ENCODE measurements at regions not wholly inside any gene's neighbourhood (a gene's known extent, or its start where the extent isn't known, plus 50 kb on each side); places are given as distances from the start of the nearest gene placed in this dataset.

DNA sequence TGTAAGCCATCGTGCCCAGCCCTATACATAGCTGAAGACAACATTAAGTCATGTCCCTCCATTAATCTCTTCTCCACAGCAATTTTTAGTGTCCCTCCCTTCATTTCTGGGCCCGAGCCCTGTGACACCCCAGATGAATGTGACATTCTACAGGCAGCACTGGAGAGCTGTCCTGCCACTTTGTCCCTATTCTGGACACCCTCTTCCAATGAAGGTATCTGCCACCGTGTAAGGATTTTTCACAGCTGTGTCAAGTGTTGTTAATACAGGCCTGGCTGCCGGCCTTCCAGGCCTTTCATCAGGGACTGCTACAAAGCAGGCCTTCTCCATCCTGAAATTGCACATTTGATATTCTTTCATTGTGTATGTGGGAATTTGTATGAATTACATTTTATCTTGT lies 62.0 kb upstream of the SLC28A3 start:
- H3K9me3 ChIP-seq (ENCODE audit: low read length): no peaks in the 10 kb centered on the region
- H3K4me2 ChIP-seq (ENCODE audit: low read depth, low read length): no peak overlapping the region
- WGBS (ENCODE audit: low lambda C conversion rate): 29% methylated on average over 4 of the region's 4 CpGs
- ATAC-seq: no peak
- H3K9ac ChIP-seq (ENCODE audit: insufficient read depth, low read depth, low read length): no peak overlapping the region
- CTCF ChIA-PET (ENCODE audit: low intra/inter-chr PET ratio, low total read pairs): no interaction called here
- DNase-seq (ENCODE audit: low spot score): no peak
- H4K20me1 ChIP-seq (ENCODE audit: insufficient read depth, low read length): no peaks in the 10 kb centered on the region
- no peaks in the 10 kb centered on the region for H3K4me1 ChIP-seq (ENCODE audit: insufficient read depth, low read length)
- no peaks in the 10 kb centered on the region for H3K27me3 ChIP-seq (ENCODE audit: control insufficient read depth in 1 of 2, insufficient read depth in 2 of 2, low read length in 2 of 2)
- no peaks in the 10 kb centered on the region for H3K79me2 ChIP-seq (ENCODE audit: insufficient read depth, low read length)
- H2AFZ ChIP-seq (ENCODE audit: low read length): no peak overlapping the region
- no TSS peak for BruUV-seq (replicated peaks)
- no peak for FAIRE-seq
- H3K27ac ChIP-seq (ENCODE audit: extremely low read length, insufficient read depth, low read length): no peak overlapping the region
- intact Hi-C loops (cut with micrococcal nuclease; ENCODE audit: unreplicated experiment): no loop called here
- in situ Hi-C loops (cut with HindIII; ENCODE audit: extremely low pct_ligation_motif_present, low pct_unique_long_range_greater_than_20kb): no loop called here
- POLR2A ChIA-PET: no interaction called here
- H3K36me3 ChIP-seq (replicated peaks in 1 of 2; ENCODE audit: control insufficient read depth in 1 of 2, insufficient read depth in 2 of 2, low read length in 2 of 2): no peaks in the 10 kb centered on the region
- no peak overlapping the region for H3K4me3 ChIP-seq (replicated peaks in 1 of 3; ENCODE audit: insufficient read depth in 1 of 3, low read depth in 2 of 3, low read length in 3 of 3)
- TF ChIP-seq NFKB2 (CRISPR knock-in tag; IDR thresholded peaks at IDR 0.05; ENCODE audit: borderline replicate concordance): no peak
- TF ChIP-seq, protein P1, sequence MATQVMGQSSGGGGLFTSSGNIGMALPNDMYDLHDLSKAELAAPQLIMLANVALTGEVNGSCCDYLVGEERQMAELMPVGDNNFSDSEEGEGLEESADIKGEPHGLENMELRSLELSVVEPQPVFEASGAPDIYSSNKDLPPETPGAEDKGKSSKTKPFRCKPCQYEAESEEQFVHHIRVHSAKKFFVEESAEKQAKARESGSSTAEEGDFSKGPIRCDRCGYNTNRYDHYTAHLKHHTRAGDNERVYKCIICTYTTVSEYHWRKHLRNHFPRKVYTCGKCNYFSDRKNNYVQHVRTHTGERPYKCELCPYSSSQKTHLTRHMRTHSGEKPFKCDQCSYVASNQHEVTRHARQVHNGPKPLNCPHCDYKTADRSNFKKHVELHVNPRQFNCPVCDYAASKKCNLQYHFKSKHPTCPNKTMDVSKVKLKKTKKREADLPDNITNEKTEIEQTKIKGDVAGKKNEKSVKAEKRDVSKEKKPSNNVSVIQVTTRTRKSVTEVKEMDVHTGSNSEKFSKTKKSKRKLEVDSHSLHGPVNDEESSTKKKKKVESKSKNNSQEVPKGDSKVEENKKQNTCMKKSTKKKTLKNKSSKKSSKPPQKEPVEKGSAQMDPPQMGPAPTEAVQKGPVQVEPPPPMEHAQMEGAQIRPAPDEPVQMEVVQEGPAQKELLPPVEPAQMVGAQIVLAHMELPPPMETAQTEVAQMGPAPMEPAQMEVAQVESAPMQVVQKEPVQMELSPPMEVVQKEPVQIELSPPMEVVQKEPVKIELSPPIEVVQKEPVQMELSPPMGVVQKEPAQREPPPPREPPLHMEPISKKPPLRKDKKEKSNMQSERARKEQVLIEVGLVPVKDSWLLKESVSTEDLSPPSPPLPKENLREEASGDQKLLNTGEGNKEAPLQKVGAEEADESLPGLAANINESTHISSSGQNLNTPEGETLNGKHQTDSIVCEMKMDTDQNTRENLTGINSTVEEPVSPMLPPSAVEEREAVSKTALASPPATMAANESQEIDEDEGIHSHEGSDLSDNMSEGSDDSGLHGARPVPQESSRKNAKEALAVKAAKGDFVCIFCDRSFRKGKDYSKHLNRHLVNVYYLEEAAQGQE (IDR thresholded peaks at IDR 0.05; ENCODE audit: borderline replicate concordance in 1 of 2, low read depth in 1 of 2, low read length in 2 of 2): no peak
- no peak for TF ChIP-seq LCORL (IDR thresholded peaks at IDR 0.05)
- TF ChIP-seq LCORL (CRISPR knock-in tag; IDR thresholded peaks at IDR 0.05): no peak
- TF ChIP-seq KDM6A (CRISPR knock-in tag; IDR thresholded peaks at IDR 0.05; ENCODE audit: low read depth): no peak
- TF ChIP-seq ZNF776 (CRISPR knock-in tag; IDR thresholded peaks at IDR 0.05): no peak
- TF ChIP-seq, protein P2, sequence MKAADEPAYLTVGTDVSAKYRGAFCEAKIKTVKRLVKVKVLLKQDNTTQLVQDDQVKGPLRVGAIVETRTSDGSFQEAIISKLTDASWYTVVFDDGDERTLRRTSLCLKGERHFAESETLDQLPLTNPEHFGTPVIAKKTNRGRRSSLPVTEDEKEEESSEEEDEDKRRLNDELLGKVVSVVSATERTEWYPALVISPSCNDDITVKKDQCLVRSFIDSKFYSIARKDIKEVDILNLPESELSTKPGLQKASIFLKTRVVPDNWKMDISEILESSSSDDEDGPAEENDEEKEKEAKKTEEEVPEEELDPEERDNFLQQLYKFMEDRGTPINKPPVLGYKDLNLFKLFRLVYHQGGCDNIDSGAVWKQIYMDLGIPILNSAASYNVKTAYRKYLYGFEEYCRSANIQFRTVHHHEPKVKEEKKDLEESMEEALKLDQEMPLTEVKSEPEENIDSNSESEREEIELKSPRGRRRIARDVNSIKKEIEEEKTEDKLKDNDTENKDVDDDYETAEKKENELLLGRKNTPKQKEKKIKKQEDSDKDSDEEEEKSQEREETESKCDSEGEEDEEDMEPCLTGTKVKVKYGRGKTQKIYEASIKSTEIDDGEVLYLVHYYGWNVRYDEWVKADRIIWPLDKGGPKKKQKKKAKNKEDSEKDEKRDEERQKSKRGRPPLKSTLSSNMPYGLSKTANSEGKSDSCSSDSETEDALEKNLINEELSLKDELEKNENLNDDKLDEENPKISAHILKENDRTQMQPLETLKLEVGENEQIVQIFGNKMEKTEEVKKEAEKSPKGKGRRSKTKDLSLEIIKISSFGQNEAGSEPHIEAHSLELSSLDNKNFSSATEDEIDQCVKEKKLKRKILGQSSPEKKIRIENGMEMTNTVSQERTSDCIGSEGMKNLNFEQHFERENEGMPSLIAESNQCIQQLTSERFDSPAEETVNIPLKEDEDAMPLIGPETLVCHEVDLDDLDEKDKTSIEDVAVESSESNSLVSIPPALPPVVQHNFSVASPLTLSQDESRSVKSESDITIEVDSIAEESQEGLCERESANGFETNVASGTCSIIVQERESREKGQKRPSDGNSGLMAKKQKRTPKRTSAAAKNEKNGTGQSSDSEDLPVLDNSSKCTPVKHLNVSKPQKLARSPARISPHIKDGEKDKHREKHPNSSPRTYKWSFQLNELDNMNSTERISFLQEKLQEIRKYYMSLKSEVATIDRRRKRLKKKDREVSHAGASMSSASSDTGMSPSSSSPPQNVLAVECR (CRISPR knock-in tag; IDR thresholded peaks at IDR 0.05; ENCODE audit: borderline replicate concordance): no peak
- TF ChIP-seq ZNF780A (CRISPR knock-in tag; IDR thresholded peaks at IDR 0.05): no peak
- TF ChIP-seq ZNF44 (CRISPR knock-in tag; IDR thresholded peaks at IDR 0.05): no peak
- no peak for TF ChIP-seq ZNF530 (CRISPR knock-in tag; IDR thresholded peaks at IDR 0.05; ENCODE audit: low read depth)
- TF ChIP-seq ZNF841 (CRISPR knock-in tag; IDR thresholded peaks at IDR 0.05; ENCODE audit: borderline replicate concordance): no peak
- no peak for TF ChIP-seq ZNF644 (CRISPR knock-in tag; IDR thresholded peaks at IDR 0.05; ENCODE audit: low read depth)
- no peak for TF ChIP-seq ONECUT2 (CRISPR knock-in tag; IDR thresholded peaks at IDR 0.05)
- TF ChIP-seq, protein P3, sequence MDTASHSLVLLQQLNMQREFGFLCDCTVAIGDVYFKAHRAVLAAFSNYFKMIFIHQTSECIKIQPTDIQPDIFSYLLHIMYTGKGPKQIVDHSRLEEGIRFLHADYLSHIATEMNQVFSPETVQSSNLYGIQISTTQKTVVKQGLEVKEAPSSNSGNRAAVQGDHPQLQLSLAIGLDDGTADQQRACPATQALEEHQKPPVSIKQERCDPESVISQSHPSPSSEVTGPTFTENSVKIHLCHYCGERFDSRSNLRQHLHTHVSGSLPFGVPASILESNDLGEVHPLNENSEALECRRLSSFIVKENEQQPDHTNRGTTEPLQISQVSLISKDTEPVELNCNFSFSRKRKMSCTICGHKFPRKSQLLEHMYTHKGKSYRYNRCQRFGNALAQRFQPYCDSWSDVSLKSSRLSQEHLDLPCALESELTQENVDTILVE (CRISPR knock-in tag; IDR thresholded peaks at IDR 0.05): no peak
- no peak for TF ChIP-seq ZNF674 (CRISPR knock-in tag; IDR thresholded peaks at IDR 0.05; ENCODE audit: low read depth)
- no peak for TF ChIP-seq ZNF615 (CRISPR knock-in tag; IDR thresholded peaks at IDR 0.05; ENCODE audit: borderline replicate concordance)
- no peak for TF ChIP-seq MTF1 (CRISPR knock-in tag; IDR thresholded peaks at IDR 0.05)
- TF ChIP-seq GABPB1 (CRISPR knock-in tag; IDR thresholded peaks at IDR 0.05): no peak
- no peak for TF ChIP-seq NCOA2 (CRISPR knock-in tag; IDR thresholded peaks at IDR 0.05)
- no peak for TF ChIP-seq ZNF253 (CRISPR knock-in tag; IDR thresholded peaks at IDR 0.05; ENCODE audit: borderline replicate concordance)

Measured in HepG2 (cell line).